Liver (tissue), 8 donors: ENCODE measurements at regions not wholly inside any gene's neighbourhood (a gene's known extent, or its start where the extent isn't known, plus 50 kb on each side); places are given as distances from the start of the nearest gene placed in this dataset.

Experiments used
- DNase-seq: peaks from one replicate; pipeline ENCODE4 v3.0.0-alpha.2; 2017; ENCODE audit warnings: low spot score
- H3K27ac ChIP-seq, 2 donors: one replicate each; pipeline ENCODE4 v1.7.0; 2013; ENCODE audit warnings: inconsistent platforms in 2 of 2, low read length in 2 of 2, control low read depth in 1 of 2, low read depth in 1 of 2, mild to moderate bottlenecking in 1 of 2
- H3K27me3 ChIP-seq, 4 donors: one replicate each; pipeline versions ENCODE4 v1.6.1 to v1.7.0; 2013; ENCODE audit warnings: low read length in 3 of 4, inconsistent platforms in 1 of 4, mild to moderate bottlenecking in 1 of 4, moderate library complexity in 1 of 4; ENCODE audit not compliant: control insufficient read depth in 4 of 4, insufficient read depth in 4 of 4
- H3K36me3 ChIP-seq, 4 donors: one replicate each; pipeline versions ENCODE4 v1.6.1 to v1.7.0; 2013; ENCODE audit warnings: low read length in 3 of 4, mild to moderate bottlenecking in 3 of 4, low read depth in 1 of 4, moderate library complexity in 1 of 4; ENCODE audit not compliant: control insufficient read depth in 4 of 4, insufficient read depth in 3 of 4
- H3K4me1 ChIP-seq, 4 donors: one replicate each; pipeline versions ENCODE4 v1.6.1 to v1.7.0; 2013; ENCODE audit warnings: low read length in 3 of 4, mild to moderate bottlenecking in 3 of 4, moderate library complexity in 1 of 4; ENCODE audit not compliant: control insufficient read depth in 4 of 4, insufficient read depth in 4 of 4
- H3K4me3 ChIP-seq, 3 donors: one replicate each; pipeline versions ENCODE4 v1.6.1 to v1.7.0; 2013; ENCODE audit warnings: low read length in 3 of 3, control low read depth in 1 of 3, low read depth in 1 of 3, mild to moderate bottlenecking in 1 of 3
- H3K9ac ChIP-seq, 2 donors: one replicate each; pipeline ENCODE4 v1.7.0; 2013; ENCODE audit warnings: low read length in 2 of 2, mild to moderate bottlenecking in 2 of 2, moderate library complexity in 2 of 2, control low read depth in 1 of 2, low read depth in 1 of 2
- H3K9me3 ChIP-seq, 4 donors: one replicate each; pipeline versions ENCODE4 v1.6.1 to v1.7.0; 2013; ENCODE audit warnings: low read length in 3 of 4; ENCODE audit not compliant: control insufficient read depth in 4 of 4
- CTCF ChIP-seq: fragments of 150-350 bp; IDR thresholded peaks from 2 replicates; pipeline ENCODE4 v1.5.1; 2017; ENCODE audit warnings: improper control_type of control experiment, low read depth, low read length; ENCODE audit not compliant: missing input control
- EGR1 ChIP-seq, 2 donors: IDR thresholded peaks; 2 replicates each; pipeline ENCODE4 v1.6.1; 2016 to 2018; ENCODE audit warnings: antibody characterized with exemption in 2 of 2, low read depth in 2 of 2
- FOXA1 ChIP-seq: IDR thresholded peaks from 2 replicates; pipeline ENCODE4 v1.6.1; 2016; ENCODE audit warnings: antibody characterized with exemption
- FOXA2 ChIP-seq: IDR thresholded peaks from 2 replicates; pipeline ENCODE4 v1.6.1; 2016; ENCODE audit warnings: antibody characterized with exemption
- GABPA ChIP-seq, 2 donors: IDR thresholded peaks in 1 of 2; conservative IDR thresholded peaks in 1 of 2; 2 replicates each; pipeline ENCODE4 v1.6.1; 2016; ENCODE audit warnings: antibody characterized with exemption in 2 of 2, mild to moderate bottlenecking in 1 of 2, moderate library complexity in 1 of 2
- HNF4A ChIP-seq, 2 donors: conservative IDR thresholded peaks; 2 replicates each; pipeline ENCODE4 v1.6.1; 2016; ENCODE audit warnings: antibody characterized with exemption in 2 of 2, mild to moderate bottlenecking in 2 of 2
- HNF4G ChIP-seq: IDR thresholded peaks from 2 replicates; pipeline ENCODE4 v1.6.1; 2016; ENCODE audit warnings: antibody characterized with exemption
- JUND ChIP-seq, 2 donors: IDR thresholded peaks; 2 replicates each; pipeline ENCODE4 v1.6.1; 2016; ENCODE audit warnings: antibody characterized with exemption in 2 of 2
- NR2F2 ChIP-seq: IDR thresholded peaks from 2 replicates; pipeline ENCODE4 v1.6.1; 2016; ENCODE audit warnings: antibody characterized with exemption
- RAD21 ChIP-seq, 2 donors: IDR thresholded peaks; 2 replicates each; pipeline ENCODE4 v1.6.1; 2016; ENCODE audit warnings: antibody characterized with exemption in 2 of 2, mild to moderate bottlenecking in 2 of 2
- REST ChIP-seq: IDR thresholded peaks from 2 replicates; pipeline ENCODE4 v1.6.1; 2016; ENCODE audit warnings: antibody characterized with exemption, mild to moderate bottlenecking
- RXRA ChIP-seq, 2 donors: IDR thresholded peaks; 2 replicates each; pipeline ENCODE4 v1.6.1; 2017 to 2018; ENCODE audit warnings: antibody characterized with exemption in 2 of 2, mild to moderate bottlenecking in 1 of 2
- SP1 ChIP-seq: IDR thresholded peaks from 2 replicates; pipeline ENCODE4 v1.6.1; 2018; ENCODE audit warnings: antibody characterized with exemption, mild to moderate bottlenecking
- TAF1 ChIP-seq: conservative IDR thresholded peaks from 2 replicates; pipeline ENCODE4 v1.6.1; 2016; ENCODE audit warnings: antibody characterized with exemption, mild to moderate bottlenecking
- YY1 ChIP-seq: IDR thresholded peaks from 2 replicates; pipeline ENCODE4 v1.6.1; 2016; ENCODE audit warnings: antibody characterized with exemption, mild to moderate bottlenecking
- WGBS: extraction: QIAGEN DNeasy Blood & Tissue Kit; methylation state at CpG from one replicate; pipeline ENCODE4 v1.1.7; 2013; 5-methylcytosine and 5-hydroxymethylcytosine counted together
- donor health status: healthy.
- donor health status: healthy.
- donor health status: healthy.
- donor health status: healthy.
- donor health status: healthy.

- Histone ChIP-seq H3K9ac (no peak overlapping the region), H3K36me3 (no peaks in the 10 kb centered on the region), H3K4me1 (no peaks in the 10 kb centered on the region), H3K4me3 (no peak overlapping the region), H3K27ac (no peak overlapping the region), H3K27me3 (no peaks in the 10 kb centered on the region), H3K9me3 (peaks cover 0 to 3% (median 1%) of the 10 kb centered on the region in 4 donors)
- no peak for DNase-seq
- WGBS: 83% methylated on average over 2 of the region's 2 CpGs
- TF ChIP-seq YY1: no peak
- TF ChIP-seq TAF1: no peak
- TF ChIP-seq RXRA (IDR thresholded peaks at IDR 0.05): no peak
- TF ChIP-seq NR2F2: no peak
- no peak for TF ChIP-seq FOXA2
- no peak for TF ChIP-seq HNF4A (conservative IDR thresholded peaks at IDR 0.05)
- no peak for TF ChIP-seq FOXA1
- TF ChIP-seq CTCF: no peak
- TF ChIP-seq GABPA (IDR thresholded peaks at IDR 0.05 in 1 of 2, conservative IDR thresholded peaks at IDR 0.05 in 1 of 2): no peak
- TF ChIP-seq JUND (IDR thresholded peaks at IDR 0.05): no peak
- TF ChIP-seq REST: no peak
- no peak for TF ChIP-seq RAD21 (IDR thresholded peaks at IDR 0.05)
- no peak for TF ChIP-seq HNF4G
- TF ChIP-seq SP1: no peak
These were observed 325.0 kb upstream of the HAND2 start for GRCh38 chr4:173855015-173855414.

GRCh38 chr4:173852775-173853174, 322.7 kb upstream of the HAND2 start:
- Histone ChIP-seq H3K36me3 (no peaks in the 10 kb centered on the region), H3K27me3 (no peaks in the 10 kb centered on the region), H3K9me3 (peaks cover 0 to 2% (median under 1%) of the 10 kb centered on the region in 4 donors), H3K4me3 (no peak overlapping the region), H3K4me1 (no peaks in the 10 kb centered on the region), H3K9ac (no peak overlapping the region), H3K27ac (no peak overlapping the region)
- TF ChIP-seq RXRA (IDR thresholded peaks at IDR 0.05): no peak
- TF ChIP-seq NR2F2: no peak
- TF ChIP-seq TAF1: no peak
- no peak for TF ChIP-seq GABPA (IDR thresholded peaks at IDR 0.05 in 1 of 2, conservative IDR thresholded peaks at IDR 0.05 in 1 of 2)
- no peak for TF ChIP-seq FOXA2
- no peak for TF ChIP-seq EGR1 (IDR thresholded peaks at IDR 0.05; ENCODE audit: low read depth in 2 of 2)
- no peak for TF ChIP-seq FOXA1
- TF ChIP-seq RAD21 (IDR thresholded peaks at IDR 0.05): no peak
- no peak for TF ChIP-seq REST
- no peak for DNase-seq
- WGBS: 82% methylated on average over 6 of the region's 6 CpGs
